Type B pancreatic cell (in vitro differentiated cells): ENCODE measurements at regions not wholly inside any gene's neighbourhood (a gene's known extent, or its start where the extent isn't known, plus 50 kb on each side); places are given as distances from the start of the nearest gene placed in this dataset.

Source experiments
- DNase-seq: peaks from one replicate; pipeline ENCODE4 v3.0.0; 2021; ENCODE audit warnings: mixed read lengths; ENCODE audit not compliant: unreplicated experiment; ENCODE audit errors: extremely low spot score
- H3K27ac Mint-ChIP-seq: 2 replicates; pipeline ENCODE4 v1.8.0; 2021; ENCODE audit warnings: mild to moderate bottlenecking, mixed read lengths
- H3K27me3 Mint-ChIP-seq: 2 replicates; pipeline ENCODE4 v1.8.0; 2021; ENCODE audit warnings: mixed read lengths
- H3K36me3 Mint-ChIP-seq: 2 replicates; pipeline ENCODE4 v1.8.0; 2021; ENCODE audit warnings: mixed read lengths
- H3K4me1 Mint-ChIP-seq: one replicate; pipeline ENCODE4 v1.8.0; 2021; ENCODE audit warnings: mixed read lengths; ENCODE audit not compliant: unreplicated experiment
- H3K4me3 Mint-ChIP-seq: 2 replicates; pipeline ENCODE4 v1.8.0; 2021; ENCODE audit warnings: mild to moderate bottlenecking, mixed read lengths
- H3K9me3 Mint-ChIP-seq: 2 replicates; pipeline ENCODE4 v1.8.0; 2021; ENCODE audit warnings: mixed read lengths
- CTCF ChIP-seq: fragments of 200-600 bp; sonication (generic); conservative IDR thresholded peaks from 2 replicates; pipeline ENCODE4 v1.5.0; 2021; ENCODE audit warnings: antibody characterized with exemption, mild to moderate bottlenecking

- Mint-ChIP-seq H3K4me1 (no peaks in the 10 kb centered on the region), H3K36me3 (no peaks in the 10 kb centered on the region), H3K4me3 (no peak overlapping the region), H3K9me3 (no peaks in the 10 kb centered on the region), H3K27ac (no peak overlapping the region), H3K27me3 (peaks cover 5% of the 10 kb centered on the region)
- TF ChIP-seq CTCF, result no peak
- no peak for DNase-seq
Measured at GRCh38 chr7:156318426-156318825, 322.1 kb upstream of the RNF32 start.

- no peaks in the 10 kb centered on the region for H3K36me3 Mint-ChIP-seq
- H3K9me3 Mint-ChIP-seq, result peaks cover 7% of the 10 kb centered on the region
- no peak overlapping the region for H3K4me3 Mint-ChIP-seq
- no peaks in the 10 kb centered on the region for H3K4me1 Mint-ChIP-seq
- DNase-seq, result no peak
- no peak for TF ChIP-seq CTCF
- peaks cover 39% of the 10 kb centered on the region for H3K27me3 Mint-ChIP-seq
- H3K27ac Mint-ChIP-seq, result no peak overlapping the region
Measured at GRCh38 chr7:156309016-156309620, 331.5 kb upstream of the RNF32 start.

- H3K27me3 Mint-ChIP-seq, result peaks cover 31% of the 10 kb centered on the region
- peaks cover 7% of the 10 kb centered on the region for H3K9me3 Mint-ChIP-seq
- no peak for TF ChIP-seq CTCF
- no peak overlapping the region for H3K4me3 Mint-ChIP-seq
- H3K27ac Mint-ChIP-seq, result no peak overlapping the region
- no peaks in the 10 kb centered on the region for H3K4me1 Mint-ChIP-seq
- no peak for DNase-seq
- H3K36me3 Mint-ChIP-seq, result no peaks in the 10 kb centered on the region
Measured at GRCh38 chr7:156307193-156307592, 333.4 kb upstream of the RNF32 start.

- Mint-ChIP-seq H3K36me3 (no peaks in the 10 kb centered on the region), H3K27me3 (peaks cover 22% of the 10 kb centered on the region), H3K27ac (no peak overlapping the region), H3K9me3 (peaks cover 6% of the 10 kb centered on the region), H3K4me3 (no peak overlapping the region), H3K4me1 (no peaks in the 10 kb centered on the region)
- TF ChIP-seq CTCF, result no peak
- DNase-seq, result no peak
Measured at GRCh38 chr7:156305351-156305750, 335.2 kb upstream of the RNF32 start.

- H3K4me3 Mint-ChIP-seq, result no peak overlapping the region
- TF ChIP-seq CTCF, result no peak
- H3K27me3 Mint-ChIP-seq, result no peaks in the 10 kb centered on the region
- peaks cover 3% of the 10 kb centered on the region for H3K9me3 Mint-ChIP-seq
- DNase-seq, result no peak
- H3K4me1 Mint-ChIP-seq, result no peaks in the 10 kb centered on the region
- H3K36me3 Mint-ChIP-seq, result no peaks in the 10 kb centered on the region
- no peak overlapping the region for H3K27ac Mint-ChIP-seq
Measured at GRCh38 chr7:156282816-156283215, 357.8 kb upstream of the RNF32 start.

GRCh38 chr7:156279635-156280034 is 360.9 kb upstream of the RNF32 start:
- Mint-ChIP-seq H3K27ac (no peak overlapping the region), H3K4me3 (no peak overlapping the region), H3K27me3 (no peaks in the 10 kb centered on the region), H3K4me1 (no peaks in the 10 kb centered on the region), H3K9me3 (no peaks in the 10 kb centered on the region), H3K36me3 (no peaks in the 10 kb centered on the region)
- no peak for TF ChIP-seq CTCF
- no peak for DNase-seq
